ELF-1 (cell line): ENCODE measurements at regions not wholly inside any gene's neighbourhood (a gene's known extent, or its start where the extent isn't known, plus 50 kb on each side); places are given as distances from the start of the nearest gene placed in this dataset.

Experiments
- DNase-seq: peaks from one replicate; pipeline ENCODE4 v3.0.0-alpha.2; 2016; ENCODE audit warnings: low read depth, low spot score

DNA sequence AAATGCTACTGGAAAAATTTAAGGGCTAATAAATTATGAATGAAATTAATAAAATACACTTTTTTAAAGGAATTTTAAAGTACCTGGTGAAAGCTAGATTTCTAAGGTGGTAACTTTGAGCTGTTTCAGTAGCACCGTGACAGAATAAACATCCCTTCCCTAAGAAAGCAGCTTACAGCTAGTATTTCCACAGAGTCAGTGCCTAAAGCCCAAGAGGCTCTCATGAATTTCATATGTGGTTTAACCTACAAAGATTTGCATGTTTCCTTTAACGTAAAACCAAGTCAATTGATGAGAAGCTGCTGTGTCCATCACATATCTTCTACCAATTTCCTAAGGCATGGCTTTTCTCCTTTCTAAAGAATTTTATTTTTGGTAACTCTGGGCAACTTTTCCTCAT is 56.8 kb downstream of the IFNG start:
- no peak for DNase-seq

DNA sequence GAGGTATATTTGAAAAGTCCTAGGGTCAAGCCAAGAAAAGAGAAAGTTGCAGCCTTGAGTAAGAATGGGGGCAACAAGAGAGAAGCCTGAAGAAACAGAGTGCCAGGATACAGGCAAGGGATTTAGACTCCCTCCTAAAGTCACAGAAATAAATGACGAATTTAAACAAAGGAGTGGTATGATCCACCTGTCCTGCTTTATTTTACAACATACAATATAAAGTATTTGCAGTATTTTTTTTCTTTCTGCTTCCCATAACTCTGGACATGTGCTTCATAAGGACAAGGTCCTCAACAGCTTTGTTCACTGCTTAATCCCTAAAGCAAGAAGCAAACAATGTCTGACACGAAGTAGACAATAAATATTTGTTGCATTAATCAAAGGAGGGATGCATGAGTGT is 57.4 kb downstream of the IFNG start:
- no peak for DNase-seq

DNA sequence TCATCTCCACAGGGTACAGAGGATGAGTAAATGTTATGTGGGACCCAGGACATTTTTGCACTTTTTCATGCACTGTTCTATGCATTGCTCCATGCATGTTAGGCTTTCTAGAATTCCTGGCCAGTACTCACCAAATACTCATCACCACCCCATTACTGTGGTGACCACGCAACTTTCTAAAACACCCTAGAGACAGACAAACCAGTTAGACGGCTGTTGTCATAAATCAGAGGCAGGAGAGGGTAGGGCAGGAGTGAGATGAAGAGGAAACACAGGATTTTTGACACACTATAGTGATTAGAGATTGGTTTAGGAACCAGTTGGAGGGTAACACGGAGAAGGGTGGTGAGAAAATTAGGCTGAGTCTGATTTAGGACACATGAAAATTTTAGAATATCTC is 59.3 kb downstream of the IFNG start:
- DNase-seq, result no peak

DNA sequence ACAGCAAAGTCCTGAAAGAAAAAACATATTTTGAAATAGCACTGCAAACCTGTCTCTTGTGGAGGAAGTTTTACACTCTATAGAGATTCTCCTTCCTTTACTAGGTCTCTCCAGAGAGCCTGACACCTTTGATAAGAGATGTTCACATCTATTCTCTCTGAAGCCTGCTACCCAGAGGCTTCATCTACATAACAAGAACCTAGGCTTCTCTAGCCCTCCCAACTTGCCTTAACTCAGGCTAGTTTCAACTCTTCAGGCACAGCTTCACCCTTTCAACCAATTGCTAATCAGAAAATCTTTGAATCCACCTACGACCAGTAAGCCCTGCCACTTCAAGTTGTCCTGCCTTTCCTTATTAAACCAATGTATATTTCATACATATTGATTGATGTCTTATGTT is 60.6 kb downstream of the IFNG start:
- no peak for DNase-seq

DNA sequence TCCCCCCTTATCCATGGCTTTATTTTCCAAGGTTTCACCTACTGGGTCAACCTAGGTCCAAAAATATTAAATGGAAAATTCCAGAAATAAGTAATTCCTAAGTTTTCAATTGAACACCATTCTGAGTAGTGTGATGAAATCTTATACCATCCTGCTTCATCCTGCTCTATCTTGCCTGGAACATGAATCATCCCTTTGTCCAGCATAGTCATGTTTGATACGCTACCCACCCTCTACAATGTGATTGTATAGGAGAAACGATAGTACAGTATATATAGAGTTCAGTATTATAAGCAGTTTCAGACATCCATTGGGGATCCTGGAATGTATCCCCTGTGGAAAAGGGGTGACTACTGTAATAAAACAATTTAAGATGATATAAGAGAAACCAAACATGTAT is 62.2 kb downstream of the IFNG start:
- DNase-seq, result no peak

DNA sequence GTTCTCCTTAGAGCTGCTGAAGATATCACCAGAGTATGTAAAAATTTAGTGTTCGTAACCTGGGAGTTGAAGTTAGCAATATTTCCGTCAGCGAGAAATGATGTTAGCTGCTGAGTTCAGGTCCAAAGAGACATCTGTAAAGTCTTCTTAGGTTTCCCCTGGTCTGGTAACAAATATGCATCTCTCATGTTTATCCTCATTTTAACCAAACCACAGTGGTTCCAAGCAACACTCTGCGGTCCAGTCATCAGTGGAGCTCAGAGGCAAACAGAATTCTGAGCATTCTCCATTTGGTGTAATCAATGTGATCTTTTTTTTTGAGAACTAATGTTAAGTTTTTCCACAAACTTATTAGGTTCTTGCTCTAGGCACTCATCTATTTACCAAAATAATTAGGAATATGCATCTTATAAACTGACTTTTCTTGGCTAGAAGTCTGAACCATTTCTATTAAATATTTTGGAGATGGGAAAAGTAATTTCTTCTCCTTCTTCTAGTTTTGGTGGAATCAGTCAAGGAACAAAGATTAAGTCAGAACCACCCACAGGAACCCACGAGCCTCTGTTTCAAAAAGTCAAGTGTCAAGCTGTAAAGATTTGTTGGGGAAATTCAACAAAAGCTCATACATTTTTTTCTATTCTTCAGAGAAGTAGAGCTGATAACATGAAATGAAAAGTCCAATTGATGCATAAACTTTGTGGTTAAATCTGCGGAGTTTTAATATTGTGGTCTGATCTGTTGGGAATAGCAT is 64.7 kb downstream of the IFNG start:
- no peak for DNase-seq

DNA sequence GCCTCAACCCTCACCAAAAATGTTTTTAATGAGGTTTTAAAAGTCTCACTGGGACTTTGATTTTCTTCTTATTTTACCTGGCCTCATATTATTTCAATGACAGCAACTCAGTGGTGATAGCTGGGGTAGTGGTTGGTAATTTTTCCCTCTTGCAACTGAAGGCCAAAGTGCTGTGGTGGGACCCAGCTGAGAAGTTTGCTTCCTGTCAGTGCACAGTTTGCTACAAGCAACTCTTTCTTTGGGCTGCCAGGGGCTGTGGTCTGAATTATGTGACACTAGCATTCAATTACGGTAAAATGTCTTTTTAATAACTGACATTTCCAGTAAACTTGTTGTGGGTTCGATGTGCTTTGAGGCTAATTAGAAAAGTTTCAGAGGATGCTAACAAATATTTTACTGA is 65.3 kb downstream of the IFNG start:
- no peak for DNase-seq

DNA sequence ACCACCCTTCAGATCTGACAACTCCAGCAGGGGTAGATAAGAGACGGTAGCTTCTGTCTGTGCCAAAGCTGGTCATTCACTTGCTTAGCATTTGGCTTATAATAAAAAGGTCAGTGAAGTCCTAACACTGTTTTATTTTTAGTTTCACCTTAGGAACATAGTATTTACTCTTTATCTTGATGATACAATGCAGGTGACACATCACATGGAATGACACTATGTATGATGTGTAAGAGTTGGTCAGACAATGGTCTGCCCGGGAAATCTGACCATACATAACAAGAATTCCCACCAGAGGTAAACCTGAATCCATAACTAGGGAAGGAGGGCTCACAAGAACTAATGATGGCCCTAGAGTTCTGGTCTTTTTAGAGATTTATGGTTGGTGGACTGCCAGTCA is 66.6 kb downstream of the IFNG start:
- DNase-seq, result no peak

DNA sequence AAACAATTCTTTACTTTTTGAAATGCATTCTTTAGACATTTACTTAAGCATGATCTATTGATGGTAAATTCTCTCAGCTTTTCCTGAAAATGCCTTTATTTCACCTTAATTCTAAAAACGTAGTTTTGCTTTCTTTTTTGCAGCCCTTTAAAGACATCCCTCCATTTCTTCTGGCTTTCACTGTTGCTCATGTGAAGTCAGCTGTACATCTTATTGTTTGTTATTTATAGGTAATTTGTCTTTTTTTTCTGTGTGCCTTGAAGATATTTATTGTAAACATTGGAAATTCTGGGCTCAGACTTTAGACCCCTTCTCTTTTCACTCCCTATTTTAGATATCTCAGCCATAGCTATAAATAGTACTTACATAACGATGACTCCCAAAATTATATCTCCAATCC is 70.4 kb downstream of the IFNG start:
- DNase-seq, result no peak

DNA sequence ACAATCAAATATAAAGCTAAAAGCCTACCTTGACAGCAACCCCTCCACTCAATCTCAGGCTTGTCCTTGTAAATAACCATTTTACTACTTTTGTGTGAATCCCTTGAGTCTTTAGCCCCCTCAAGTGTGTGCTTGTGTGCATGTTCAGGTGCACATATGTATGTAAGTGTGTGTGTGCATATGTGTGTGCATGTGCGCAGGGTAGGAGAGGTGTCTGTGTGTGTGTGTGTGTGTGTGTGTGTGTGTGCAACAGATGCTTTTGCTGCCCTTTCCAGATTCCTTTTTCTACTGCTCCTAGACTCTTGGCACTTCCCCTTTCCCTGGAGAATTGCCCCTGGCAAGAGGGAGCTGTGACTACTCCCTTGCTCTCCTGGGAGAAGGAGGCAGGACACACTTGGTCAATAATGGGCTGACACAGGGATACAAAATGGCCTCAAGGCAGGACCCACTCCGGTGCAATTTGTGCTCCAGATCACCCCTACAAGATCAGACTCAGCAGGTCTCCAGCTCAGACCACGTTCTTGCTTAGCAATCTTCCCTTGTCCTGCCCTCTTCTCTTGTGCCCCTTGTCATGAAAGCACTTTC is 73.4 kb downstream of the IFNG start:
- DNase-seq, result peak; percentile 63

DNA sequence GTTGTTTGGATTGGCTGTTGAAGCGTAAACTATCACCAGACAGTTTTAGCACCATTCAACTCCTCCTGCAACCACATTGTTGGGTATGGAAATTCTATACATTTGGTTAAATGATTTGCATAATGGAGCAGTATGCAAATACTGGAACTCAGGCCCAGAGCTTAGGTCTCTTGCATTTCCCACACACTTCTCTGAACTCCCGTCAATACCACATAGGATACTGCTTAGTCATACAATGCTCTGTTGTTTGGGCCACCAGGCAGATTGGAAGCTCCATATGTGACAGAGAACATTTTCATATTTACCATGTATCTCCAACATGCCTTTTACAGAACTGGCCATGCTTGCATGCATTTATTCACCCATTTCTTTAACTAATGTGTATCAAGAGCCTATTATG is 78.0 kb downstream of the IFNG start:
- DNase-seq, result no peak

DNA sequence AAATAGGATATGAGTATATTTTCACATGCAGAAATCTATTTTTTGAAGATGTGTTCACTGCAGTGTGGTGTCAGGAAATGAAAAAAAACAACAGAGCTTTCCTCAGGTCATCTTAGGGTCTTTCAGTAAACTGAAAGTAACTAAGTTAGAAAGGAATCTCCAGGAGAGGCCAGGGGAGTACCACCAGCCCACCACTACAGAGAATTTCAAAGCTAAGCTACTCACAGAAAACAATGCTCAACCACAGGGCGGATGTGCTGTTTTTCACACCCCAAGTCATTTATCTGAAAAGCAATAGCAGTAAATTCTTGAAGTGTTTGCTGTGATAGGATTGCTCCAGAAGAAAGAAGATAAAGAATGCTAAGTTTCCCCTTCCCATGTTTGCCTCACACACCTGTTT is 79.0 kb downstream of the IFNG start:
- peak; percentile 66 for DNase-seq

DNA sequence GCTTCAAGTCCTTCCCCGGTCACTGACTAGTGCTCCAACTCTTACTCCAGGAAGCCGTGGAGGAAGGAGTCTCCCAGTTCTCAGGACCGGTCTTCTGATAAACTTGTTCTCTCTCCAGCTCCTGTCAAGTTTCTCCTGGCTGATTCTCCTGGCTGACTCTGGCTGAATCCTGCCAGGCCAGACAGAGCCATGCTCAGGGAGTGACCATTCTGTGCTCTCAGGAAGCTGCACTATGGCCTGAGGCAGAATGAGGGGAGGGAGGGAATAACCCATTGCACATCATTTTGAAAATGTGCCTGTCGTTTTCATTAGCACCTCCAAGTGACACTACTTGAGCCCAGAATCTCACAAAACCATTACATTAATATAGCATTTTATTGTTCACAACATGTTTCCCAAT is 80.8 kb downstream of the IFNG start:
- peak; percentile 36 for DNase-seq

DNA sequence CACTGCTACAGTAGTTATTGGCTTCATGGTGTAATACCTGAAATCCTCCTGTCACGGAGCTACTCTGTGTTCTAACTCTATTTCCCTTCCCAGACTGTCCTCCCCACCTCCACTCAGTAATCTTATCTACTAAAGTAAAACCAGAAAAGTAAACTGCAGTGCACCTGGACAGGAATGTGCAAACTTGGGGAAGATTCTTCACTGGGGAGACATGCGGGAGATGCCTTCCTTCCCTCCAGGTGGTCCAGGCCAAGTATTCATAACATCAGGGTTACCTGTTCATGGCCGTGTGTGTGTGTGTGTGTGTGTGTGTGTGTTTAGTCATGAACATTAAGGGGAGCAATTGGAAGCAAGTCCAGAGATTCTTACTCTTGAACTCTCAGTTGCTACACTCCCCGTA is 84.1 kb downstream of the IFNG start:
- DNase-seq, result no peak

DNA sequence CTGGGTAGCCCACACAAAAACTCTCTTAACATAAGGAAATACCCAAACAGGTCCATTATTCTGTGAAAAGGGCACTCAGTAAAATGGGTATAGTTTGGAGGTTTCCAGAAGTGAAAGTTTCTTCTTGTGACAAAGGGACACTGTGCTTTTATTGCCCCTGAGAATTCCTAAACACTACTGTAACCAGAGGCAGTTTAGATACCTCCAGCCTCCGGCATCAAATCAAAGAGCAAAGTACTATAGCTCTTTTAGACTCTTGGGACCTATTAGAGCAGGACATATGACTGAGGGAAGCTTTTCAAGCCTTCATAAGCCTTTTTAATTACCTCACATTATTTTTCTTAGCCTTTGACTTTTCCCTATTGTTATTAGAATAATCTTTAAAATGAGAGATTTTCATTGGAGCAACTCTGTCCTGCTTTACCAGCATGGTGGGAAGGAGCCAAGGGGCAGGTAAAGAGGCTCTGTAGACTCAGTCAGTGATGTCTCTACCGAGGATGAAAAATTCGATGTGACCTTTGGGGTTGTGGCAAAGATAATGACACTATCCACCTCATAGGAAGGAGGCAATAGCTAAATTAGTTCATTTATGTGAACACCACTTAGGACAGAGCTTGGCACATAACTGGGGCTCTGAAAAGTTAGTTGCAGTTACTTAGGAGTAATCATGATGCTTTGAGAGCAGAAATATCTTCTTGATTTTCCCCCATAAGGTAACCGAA is 85.1 kb downstream of the IFNG start:
- DNase-seq, result peak; percentile 37

DNA sequence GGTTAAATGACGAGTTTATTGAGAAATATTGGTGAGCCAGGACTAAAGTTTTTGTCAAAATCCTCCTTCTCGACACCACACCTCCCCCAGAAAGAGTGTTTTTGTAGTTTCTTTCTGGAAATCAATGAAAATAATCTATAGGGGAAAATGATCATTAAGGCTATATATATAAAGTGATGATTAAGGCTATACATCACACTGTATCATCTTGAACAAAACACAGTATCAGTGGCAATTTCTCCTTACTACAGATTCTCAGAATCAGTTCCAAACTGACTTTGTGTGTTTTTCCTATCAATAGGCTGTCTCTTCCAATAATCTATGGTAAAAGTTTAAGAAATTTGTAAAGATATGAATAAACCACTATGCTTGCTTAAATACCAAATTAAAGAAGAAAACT is 81.7 kb downstream of the IFNG-AS1 start:
- no peak for DNase-seq
